ENCODE measurements at regions not wholly inside any gene's neighbourhood (a gene's known extent, or its start where the extent isn't known, plus 50 kb on each side); places are given as distances from the start of the nearest gene placed in this dataset.

DNA sequence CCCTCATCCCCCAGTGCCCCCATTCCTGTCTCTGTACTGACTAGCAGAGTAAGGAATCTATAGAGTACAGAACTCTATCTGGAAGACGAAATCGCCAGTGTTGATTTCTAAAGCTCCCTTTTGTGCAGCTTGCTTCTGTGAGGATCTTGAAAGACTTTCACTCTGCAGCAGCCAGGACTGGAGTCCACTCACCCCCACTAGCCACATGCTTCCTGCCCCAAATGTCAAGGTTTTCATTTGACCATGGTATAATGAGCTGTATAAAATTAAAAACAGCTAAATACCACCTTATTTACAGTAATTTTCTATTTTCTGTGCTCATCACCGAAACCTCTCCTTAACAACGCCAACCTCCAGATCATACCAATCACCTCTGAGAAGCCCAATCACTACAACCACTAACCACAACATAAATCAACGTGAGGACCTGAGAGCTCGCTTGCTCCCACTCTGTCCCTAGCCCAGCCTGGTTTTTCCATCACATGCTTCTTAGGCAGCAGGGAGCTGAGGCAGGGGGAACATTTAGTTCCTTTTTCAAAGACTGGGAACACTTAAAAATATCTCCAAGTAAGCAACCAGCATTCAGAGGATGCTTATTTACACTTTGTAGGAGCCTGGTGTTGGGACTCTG is 56.1 kb upstream of the IRF2BP2 start:
- DNase-seq, result peak in 1 of 56 donors; percentile 14

DNA sequence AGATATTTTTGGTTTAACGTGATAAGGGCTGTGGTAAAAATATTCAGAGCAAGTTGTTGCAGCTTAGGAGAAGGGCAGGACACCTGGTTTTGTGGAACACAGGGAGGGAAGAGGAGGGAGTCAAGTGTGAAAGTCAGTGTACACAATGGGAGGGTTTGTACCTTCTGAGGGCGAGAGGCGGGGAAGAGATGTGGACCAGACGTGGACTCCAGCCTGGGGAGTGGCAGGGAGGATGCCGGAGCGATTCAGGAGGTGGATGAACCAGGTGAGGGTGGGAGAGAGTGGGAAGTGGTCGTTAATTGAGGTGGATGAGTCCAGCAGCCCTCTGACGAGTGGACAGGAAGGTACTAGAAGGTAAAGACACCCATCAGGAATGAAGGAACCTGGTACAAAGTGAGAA is 52.2 kb upstream of the IRF2BP2 start:
- no peak for DNase-seq

DNA sequence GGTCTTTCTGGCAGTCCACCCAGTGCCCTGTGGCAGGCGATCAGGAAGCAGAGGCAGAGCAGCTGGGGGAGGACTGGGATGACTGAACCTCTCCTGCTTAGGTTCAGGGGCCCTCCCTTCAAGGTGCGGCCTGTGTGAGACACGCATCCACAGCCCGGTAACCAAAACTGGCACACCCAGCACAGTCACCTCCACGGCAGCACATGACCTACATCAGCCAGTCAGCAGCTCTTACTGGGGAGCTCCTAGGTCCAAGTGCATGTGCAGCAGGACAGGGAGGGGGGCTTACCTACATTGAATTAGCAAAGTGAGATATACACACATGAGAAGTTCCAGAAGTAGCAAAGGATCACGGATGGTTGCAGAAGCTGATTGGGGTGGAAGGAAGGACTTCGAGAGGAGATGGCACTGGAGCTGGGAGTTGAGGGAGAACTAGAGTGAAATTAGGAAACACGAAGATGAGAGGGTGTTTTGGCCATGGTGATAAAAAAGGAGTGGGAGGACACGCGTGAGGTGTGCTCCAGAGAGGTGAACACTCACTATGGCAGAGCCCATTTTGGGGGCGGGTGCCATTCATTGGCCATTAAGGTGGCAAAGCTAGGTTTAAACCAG is 51.4 kb upstream of the IRF2BP2 start:
- DNase-seq, result no peak

DNA sequence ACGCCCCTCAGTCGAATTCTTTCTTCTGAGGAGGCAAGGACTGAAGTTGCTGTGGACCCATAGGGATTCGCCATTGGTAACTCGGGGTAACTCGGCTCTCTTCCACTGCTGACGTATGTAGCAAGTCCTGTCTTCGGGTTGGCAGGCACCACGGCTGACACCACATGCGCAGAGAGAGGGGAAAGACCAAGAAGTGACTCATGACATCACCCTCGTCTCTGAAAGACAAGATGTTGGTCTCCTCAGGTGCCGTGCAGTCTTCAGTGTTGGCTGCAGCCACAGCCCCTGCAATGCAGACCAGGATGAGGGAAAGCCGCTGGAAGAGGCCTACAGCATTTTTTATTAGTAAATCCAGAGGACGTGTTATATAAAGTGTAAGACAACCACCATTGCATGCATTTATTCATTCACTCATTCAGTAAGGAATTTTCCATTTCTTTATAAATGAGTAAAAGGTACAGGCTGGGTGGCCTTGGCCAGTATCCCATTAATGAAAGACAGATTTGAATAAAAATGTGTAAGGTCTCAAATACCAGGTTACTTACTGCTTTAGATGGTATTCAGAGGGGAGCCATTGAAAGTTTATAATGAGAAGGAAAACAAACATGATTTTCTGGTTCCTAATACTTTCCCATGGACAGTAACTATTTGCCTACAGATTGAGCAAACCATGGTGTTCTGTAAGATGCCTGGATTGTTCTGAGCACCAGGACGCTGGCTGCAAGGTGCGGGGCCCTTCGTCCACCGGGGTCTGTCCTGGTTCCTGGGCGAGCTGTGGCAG is 50.7 kb upstream of the IRF2BP2 start:
- no peak for DNase-seq

Data from nucleus accumbens (tissue), 56 donors.